AG04449 (cell line): ENCODE measurements at regions not wholly inside any gene's neighbourhood (a gene's known extent, or its start where the extent isn't known, plus 50 kb on each side); places are given as distances from the start of the nearest gene placed in this dataset.

ENCODE experiments used
- CTCF ChIA-PET: fragments of 350-600 bp; formaldehyde crosslinking; extraction: SDS; loops from one replicate; lab custom pipeline; 2021; ENCODE audit warnings: antibody characterized with exemption; lab: Yijun Ruan, JAX
- POLR2A ChIA-PET: fragments of 400-600, 350-600 bp; formaldehyde crosslinking; extraction: SDS; loops from one replicate; lab custom pipeline; 2020; ENCODE audit warnings: antibody characterized with exemption, inconsistent platforms; lab: Yijun Ruan, JAX
- DNase-seq: peaks from one replicate; pipeline ENCODE4 v3.0.0-alpha.2; 2010; ENCODE audit warnings: low read depth, low spot score
- H3K4me3 ChIP-seq: 2 replicates; pipeline ENCODE4 v1.5.1; 2011; ENCODE audit warnings: low read depth, mild to moderate bottlenecking, control low read depth, low read length
- CTCF ChIP-seq: IDR thresholded peaks from one replicate; pipeline ENCODE4 v1.5.1; 2011; ENCODE audit warnings: mild to moderate bottlenecking, moderate library complexity, low read length, control low read depth, inconsistent platforms; ENCODE audit not compliant: insufficient read depth; ENCODE audit errors: missing control alignments

GRCh38 chr1:22362626-22363402 is 88.8 kb upstream of the ZBTB40 start:
- CTCF ChIA-PET = interaction anchor here (0.6 kb wide), 1 partner anchor 216 kb away, joined by 3 read pairs; no protein-coding TSS in a partner anchor
- POLR2A ChIA-PET = no interaction called here
- TF ChIP-seq CTCF = no peak
- no peak overlapping the region for H3K4me3 ChIP-seq
- no peak for DNase-seq

DNA sequence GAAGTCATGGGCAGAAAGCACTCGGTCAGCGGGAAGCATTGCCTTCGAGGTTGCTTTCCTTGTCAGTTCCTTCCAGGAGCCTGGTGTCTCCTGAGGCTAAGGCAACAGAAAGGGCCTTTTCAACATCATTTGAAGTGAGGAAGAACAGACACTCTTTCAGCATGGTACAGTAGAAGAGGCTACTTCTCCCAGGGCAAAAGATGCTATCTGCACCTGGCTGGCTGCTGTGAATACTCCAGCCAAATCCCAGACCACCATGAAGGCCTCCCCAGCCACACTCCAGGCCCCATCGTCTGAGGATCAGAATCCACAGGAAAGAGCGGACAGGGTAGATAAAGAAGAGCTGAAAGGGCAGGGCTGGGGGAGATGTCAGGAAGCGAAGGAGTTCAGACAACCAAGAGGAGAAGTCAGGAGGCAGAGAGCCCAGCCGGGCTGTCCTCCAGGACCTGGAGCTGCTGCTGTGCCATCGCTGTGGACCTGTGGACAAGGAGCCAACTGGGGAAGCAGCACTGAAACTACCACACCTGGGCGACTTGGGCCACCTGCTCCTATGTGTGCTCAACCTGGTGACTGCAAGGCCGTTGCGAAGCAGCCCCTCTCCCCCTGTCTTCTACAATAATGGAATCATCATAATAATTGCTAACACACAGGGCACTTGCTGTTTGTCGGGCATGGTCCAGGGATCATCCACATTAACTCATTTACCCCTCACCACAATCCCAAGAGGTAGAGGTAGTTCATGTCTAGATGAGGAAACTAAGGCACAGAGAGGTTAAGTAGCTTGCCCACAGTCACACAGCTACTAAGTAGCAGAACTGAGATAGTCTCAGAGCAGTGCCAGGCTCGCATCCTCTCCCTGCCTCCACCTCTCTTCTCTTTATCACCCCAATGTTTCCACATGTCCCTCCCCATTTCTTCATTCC is 88.0 kb upstream of the ZBTB40 start:
- POLR2A ChIA-PET = no interaction called here
- CTCF ChIA-PET = no interaction called here
- TF ChIP-seq CTCF = no peak
- no peak for DNase-seq
- H3K4me3 ChIP-seq = no peak overlapping the region

DNA sequence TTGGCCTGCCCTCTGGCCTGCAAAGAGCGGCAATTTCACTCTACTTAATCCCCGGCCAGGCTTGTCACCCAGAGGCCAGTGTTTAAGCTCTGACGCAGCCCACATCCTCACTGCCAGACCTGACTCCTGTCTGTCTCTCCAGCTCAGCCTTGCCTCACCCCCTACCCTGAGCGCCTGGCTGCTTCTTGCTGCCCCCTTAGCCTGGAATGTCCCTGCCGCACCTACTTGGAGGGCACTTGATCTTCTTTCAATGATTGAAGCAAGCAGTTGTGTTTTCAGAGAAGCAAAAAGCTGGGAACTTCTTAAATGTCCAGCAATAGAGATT is 87.4 kb upstream of the ZBTB40 start:
- ChIA-PET POLR2A (no interaction called here), CTCF (no interaction called here)

DNA sequence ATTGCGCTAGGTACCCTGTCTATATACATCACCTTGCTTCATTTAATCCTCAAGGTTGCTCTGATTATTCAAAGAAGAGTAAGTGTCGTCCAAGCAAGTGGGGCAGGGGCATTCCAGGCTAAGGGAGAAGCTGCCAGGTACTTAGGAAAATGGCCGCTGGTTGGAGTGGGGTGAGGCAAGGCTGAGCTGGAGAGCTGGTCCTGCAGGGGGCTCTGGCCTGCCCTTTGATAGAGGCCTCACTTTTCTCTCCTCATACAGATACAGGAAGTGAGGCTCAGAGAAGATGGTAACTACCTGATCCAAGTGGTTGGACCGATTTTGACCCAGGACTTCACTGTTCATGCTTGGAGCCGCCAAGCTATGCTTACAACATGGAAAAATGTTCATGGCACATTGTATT is 86.9 kb upstream of the ZBTB40 start:
- TF ChIP-seq CTCF = no peak
- ChIA-PET CTCF (no interaction called here), POLR2A (no interaction called here)
- no peak for DNase-seq
- no peak overlapping the region for H3K4me3 ChIP-seq

More for the DNA sequence above, 87.4 kb upstream of the ZBTB40 start:
- no peak for DNase-seq
- no peak overlapping the region for H3K4me3 ChIP-seq
- no peak for TF ChIP-seq CTCF

DNA sequence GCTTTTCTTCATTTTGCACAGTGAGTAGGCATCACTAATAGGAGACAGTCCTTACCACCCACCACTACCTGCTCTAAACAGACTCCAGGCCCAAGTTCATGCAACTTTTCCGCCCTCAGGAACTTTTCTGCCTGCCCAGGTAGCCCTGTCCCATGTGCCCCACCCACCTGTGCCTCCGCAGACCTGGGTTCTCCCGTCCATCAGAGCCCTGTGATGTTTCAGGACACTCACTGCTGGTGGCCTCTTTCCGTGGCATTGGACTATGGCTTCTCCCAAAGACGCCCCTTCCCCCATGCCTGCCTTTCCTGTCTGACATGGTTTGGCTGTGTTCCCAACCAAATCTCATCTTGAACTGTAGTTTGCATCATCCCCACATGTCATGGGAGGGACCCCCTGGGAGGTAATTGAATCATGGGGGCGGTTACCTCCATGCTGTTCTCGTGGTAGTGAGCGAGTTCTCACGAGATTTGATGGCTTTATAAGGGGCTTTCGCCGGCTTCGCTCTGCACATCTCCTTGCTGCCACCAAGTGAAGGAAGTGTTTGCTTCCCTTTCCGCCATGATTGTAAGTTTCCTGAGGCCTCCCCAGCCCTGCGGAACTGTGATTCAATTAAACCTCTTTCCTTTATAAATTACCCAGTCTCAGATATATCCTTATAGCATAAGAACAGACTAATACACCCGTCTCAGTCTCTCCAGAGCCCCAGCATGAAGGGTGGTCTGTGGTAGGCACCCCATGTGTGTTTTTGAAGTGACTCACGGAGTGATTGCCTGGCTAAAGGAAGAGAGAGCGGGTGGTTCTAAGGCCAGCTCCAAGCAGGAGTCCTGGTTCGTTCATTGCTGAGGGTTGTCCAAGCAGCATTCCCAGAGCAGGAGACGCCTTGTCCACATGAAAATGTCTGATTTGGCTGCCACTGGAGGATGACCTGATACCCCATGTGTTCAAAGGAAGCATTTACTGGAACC is 86.0 kb upstream of the ZBTB40 start:
- ChIA-PET CTCF (no interaction called here), POLR2A (no interaction called here)
- no peak for DNase-seq
- no peak for TF ChIP-seq CTCF
- H3K4me3 ChIP-seq = no peak overlapping the region
